Smooth muscle cell (in vitro differentiated cells): ENCODE measurements at regions not wholly inside any gene's neighbourhood (a gene's known extent, or its start where the extent isn't known, plus 50 kb on each side); places are given as distances from the start of the nearest gene placed in this dataset.

ENCODE experiments used
- DNase-seq: peaks from one replicate; lab custom pipeline; 2025; ENCODE audit not compliant: unreplicated experiment; lab: John Stamatoyannopoulos, UW
- H2AFZ ChIP-seq: fragments of 200-600 bp; sonication (generic); 2 replicates; pipeline ENCODE4 v1.6.0; 2016; ENCODE audit warnings: antibody characterized with exemption, low read depth, mild to moderate bottlenecking
- H3F3A ChIP-seq: fragments of 200-600 bp; sonication (generic); 2 replicates; pipeline ENCODE4 v1.6.0; 2017; ENCODE audit warnings: antibody characterized with exemption, low read depth
- H3K27ac ChIP-seq: fragments of 200-600 bp; sonication (generic); 2 replicates; pipeline ENCODE4 v1.5.1; 2016; ENCODE audit warnings: low read depth, mild to moderate bottlenecking
- H3K27me3 ChIP-seq: fragments of 200-600 bp; sonication (generic); 2 replicates; pipeline ENCODE4 v1.6.1; 2016; ENCODE audit warnings: low read depth, mild to moderate bottlenecking
- H3K36me3 ChIP-seq: fragments of 200-600 bp; sonication (generic); 2 replicates; pipeline ENCODE4 v1.5.1; 2016; ENCODE audit warnings: low read depth
- H3K4me1 ChIP-seq: fragments of 200-600 bp; sonication (generic); 2 replicates; pipeline ENCODE4 v1.5.1; 2016; ENCODE audit warnings: low read depth
- H3K4me2 ChIP-seq: fragments of 200-600 bp; sonication (generic); 2 replicates; pipeline ENCODE4 v1.6.0; 2016; ENCODE audit warnings: mild to moderate bottlenecking
- H3K4me3 ChIP-seq: fragments of 200-600 bp; sonication (generic); 2 replicates; pipeline ENCODE4 v1.5.1; 2016; ENCODE audit warnings: mild to moderate bottlenecking
- H3K79me2 ChIP-seq: fragments of 200-600 bp; sonication (generic); 2 replicates; pipeline ENCODE4 v1.6.0; 2016; ENCODE audit warnings: low read depth, mild to moderate bottlenecking
- H3K9ac ChIP-seq: fragments of 200-600 bp; sonication (generic); 2 replicates; pipeline ENCODE4 v1.6.0; 2016; ENCODE audit warnings: low read depth
- H3K9me3 ChIP-seq: fragments of 200-600 bp; sonication (generic); replicated peaks from 2 replicates; pipeline ENCODE4 v1.5.1; 2016; ENCODE audit warnings: low read depth
- H4K20me1 ChIP-seq: fragments of 200-600 bp; sonication (generic); 2 replicates; pipeline ENCODE4 v1.6.0; 2016; ENCODE audit warnings: low read depth
- WGBS: methylation state at CpG from one replicate; pipeline ENCODE4 v1.1.7; 2016; ENCODE audit warnings: low lambda C conversion rate; 5-methylcytosine and 5-hydroxymethylcytosine counted together
- TF ChIP-seq, protein P1 (sequence below): fragments of 200-600 bp; sonication (generic); IDR thresholded peaks from 2 replicates; pipeline ENCODE4 v1.5.1; 2017; ENCODE audit warnings: borderline replicate concordance, mild to moderate bottlenecking, antibody characterized with exemption; ENCODE audit not compliant: insufficient read depth, poor library complexity, severe bottlenecking

- Histone ChIP-seq H3K4me2 (no peak overlapping the region), H3K36me3 (no peaks in the 10 kb centered on the region), H2AFZ (no peak overlapping the region), H3K4me1 (peaks cover 5% of the 10 kb centered on the region), H3K9me3 (no peaks in the 10 kb centered on the region), H3K9ac (no peak overlapping the region), H3K27ac (no peak overlapping the region), H3K27me3 (no peaks in the 10 kb centered on the region), H3F3A (no peaks in the 10 kb centered on the region), H4K20me1 (no peaks in the 10 kb centered on the region), H3K79me2 (no peaks in the 10 kb centered on the region), H3K4me3 (no peak overlapping the region)
- WGBS = 95% methylated on average over 3 of the region's 3 CpGs
- DNase-seq = no peak
- TF ChIP-seq, protein P1, sequence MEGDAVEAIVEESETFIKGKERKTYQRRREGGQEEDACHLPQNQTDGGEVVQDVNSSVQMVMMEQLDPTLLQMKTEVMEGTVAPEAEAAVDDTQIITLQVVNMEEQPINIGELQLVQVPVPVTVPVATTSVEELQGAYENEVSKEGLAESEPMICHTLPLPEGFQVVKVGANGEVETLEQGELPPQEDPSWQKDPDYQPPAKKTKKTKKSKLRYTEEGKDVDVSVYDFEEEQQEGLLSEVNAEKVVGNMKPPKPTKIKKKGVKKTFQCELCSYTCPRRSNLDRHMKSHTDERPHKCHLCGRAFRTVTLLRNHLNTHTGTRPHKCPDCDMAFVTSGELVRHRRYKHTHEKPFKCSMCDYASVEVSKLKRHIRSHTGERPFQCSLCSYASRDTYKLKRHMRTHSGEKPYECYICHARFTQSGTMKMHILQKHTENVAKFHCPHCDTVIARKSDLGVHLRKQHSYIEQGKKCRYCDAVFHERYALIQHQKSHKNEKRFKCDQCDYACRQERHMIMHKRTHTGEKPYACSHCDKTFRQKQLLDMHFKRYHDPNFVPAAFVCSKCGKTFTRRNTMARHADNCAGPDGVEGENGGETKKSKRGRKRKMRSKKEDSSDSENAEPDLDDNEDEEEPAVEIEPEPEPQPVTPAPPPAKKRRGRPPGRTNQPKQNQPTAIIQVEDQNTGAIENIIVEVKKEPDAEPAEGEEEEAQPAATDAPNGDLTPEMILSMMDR = no peak
Observed at GRCh38 chr1:72848997-72849396, 566.7 kb upstream of the NEGR1 start.

DNA sequence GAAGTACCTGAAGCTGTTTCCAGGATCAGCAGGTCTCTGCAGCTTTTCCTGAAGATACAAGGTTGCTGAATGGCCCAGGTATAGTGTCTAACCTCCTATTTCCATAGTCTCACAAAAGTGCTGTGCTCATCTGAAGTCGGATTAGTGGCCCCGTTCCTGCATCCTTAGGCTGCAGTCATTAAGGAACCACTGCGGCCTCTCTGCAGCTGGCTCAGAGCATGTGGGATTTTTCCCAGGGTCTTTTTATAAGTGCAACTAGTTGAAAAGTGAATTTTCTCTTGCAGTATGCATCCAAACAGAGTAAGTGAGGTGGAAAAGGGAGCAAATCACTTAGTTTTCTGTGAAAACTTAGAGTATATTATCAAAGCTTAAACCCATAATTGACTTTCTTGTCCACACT is 565.3 kb upstream of the NEGR1 start:
- WGBS = 73% methylated on average over 3 of the region's 3 CpGs

DNA sequence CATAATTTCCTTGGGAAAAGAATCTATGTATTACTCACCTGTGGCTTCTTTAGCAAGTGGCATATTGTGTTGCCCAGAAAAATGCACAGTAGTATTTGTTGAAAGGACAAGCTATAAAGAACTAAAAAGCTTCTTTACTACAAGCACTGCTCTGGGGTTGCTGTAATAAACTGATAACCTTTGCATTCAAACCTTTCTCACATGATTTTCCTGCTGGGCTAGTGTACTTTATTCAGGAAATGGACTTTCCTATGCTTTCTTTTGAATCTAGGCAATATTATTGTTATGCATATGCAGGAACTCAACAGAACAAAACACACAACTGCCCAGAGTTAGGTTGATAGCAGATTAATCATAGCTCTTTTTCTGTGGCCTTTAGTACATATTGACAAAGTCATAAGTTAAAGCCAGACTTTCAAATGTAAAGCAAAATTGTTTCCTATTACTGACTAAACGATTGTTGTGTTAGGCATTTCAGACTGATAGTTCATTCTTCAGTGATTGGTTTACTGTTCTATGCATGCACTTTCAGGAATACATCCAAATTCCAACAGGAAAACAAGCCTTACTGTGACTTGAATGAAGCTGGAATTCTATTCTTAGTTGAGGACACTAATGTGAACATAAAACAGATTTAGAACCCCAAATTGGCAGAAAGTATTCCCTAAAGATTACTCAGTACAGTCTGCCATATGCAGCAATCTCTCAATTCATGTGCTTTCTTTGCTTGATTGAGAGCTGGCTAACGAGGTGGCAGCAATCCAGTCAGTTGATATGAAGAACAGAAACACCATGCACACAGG is 564.3 kb upstream of the NEGR1 start:
- Histone ChIP-seq H3K4me1 (peaks cover 5% of the 10 kb centered on the region), H3K27me3 (no peaks in the 10 kb centered on the region), H2AFZ (no peak overlapping the region), H3K4me2 (no peak overlapping the region), H3K27ac (no peak overlapping the region), H3K9ac (no peak overlapping the region), H3F3A (no peaks in the 10 kb centered on the region), H3K36me3 (no peaks in the 10 kb centered on the region), H3K4me3 (no peak overlapping the region), H3K79me2 (no peaks in the 10 kb centered on the region), H3K9me3 (no peaks in the 10 kb centered on the region), H4K20me1 (no peaks in the 10 kb centered on the region)
- DNase-seq = no peak
- WGBS = 73% methylated on average over 2 of the region's 2 CpGs
- TF ChIP-seq, protein P1 = no peak

More for the DNA sequence above, 565.3 kb upstream of the NEGR1 start:
- H3K4me1 ChIP-seq = peaks cover 5% of the 10 kb centered on the region
- no peaks in the 10 kb centered on the region for H4K20me1 ChIP-seq
- no peaks in the 10 kb centered on the region for H3K79me2 ChIP-seq
- no peak overlapping the region for H2AFZ ChIP-seq
- no peaks in the 10 kb centered on the region for H3K36me3 ChIP-seq
- DNase-seq = no peak
- H3K9me3 ChIP-seq = no peaks in the 10 kb centered on the region
- TF ChIP-seq, protein P1 = no peak
- H3K4me3 ChIP-seq = no peak overlapping the region
- no peak overlapping the region for H3K4me2 ChIP-seq
- H3K9ac ChIP-seq = no peak overlapping the region
- H3F3A ChIP-seq = no peaks in the 10 kb centered on the region
- H3K27me3 ChIP-seq = no peaks in the 10 kb centered on the region
- H3K27ac ChIP-seq = no peak overlapping the region

- no peak overlapping the region for H3K4me3 ChIP-seq
- H3K4me2 ChIP-seq = no peak overlapping the region
Observed at GRCh38 chr1:72845981-72846380, 563.6 kb upstream of the NEGR1 start.

More at GRCh38 chr1:72845981-72846380, 563.6 kb upstream of the NEGR1 start:
- no peak overlapping the region for H3K27ac ChIP-seq
- peaks cover 5% of the 10 kb centered on the region for H3K4me1 ChIP-seq
- no peaks in the 10 kb centered on the region for H3K9me3 ChIP-seq
- H3K9ac ChIP-seq = no peak overlapping the region
- H4K20me1 ChIP-seq = no peaks in the 10 kb centered on the region
- no peaks in the 10 kb centered on the region for H3F3A ChIP-seq
- DNase-seq = no peak
- H3K36me3 ChIP-seq = no peaks in the 10 kb centered on the region
- H3K27me3 ChIP-seq = no peaks in the 10 kb centered on the region
- TF ChIP-seq, protein P1 = no peak
- H3K79me2 ChIP-seq = no peaks in the 10 kb centered on the region
- H2AFZ ChIP-seq = no peak overlapping the region
